H1 (cell line): ENCODE measurements at regions not wholly inside any gene's neighbourhood (a gene's known extent, or its start where the extent isn't known, plus 50 kb on each side); places are given as distances from the start of the nearest gene placed in this dataset.

Experiments
- GABPA ChIP-seq: IDR thresholded peaks from 2 replicates; pipeline ENCODE4 v1.6.1; 2011; ENCODE audit warnings: mild to moderate bottlenecking, low read length, moderate library complexity, borderline replicate concordance; ENCODE audit not compliant: insufficient read depth
- MAFK ChIP-seq: IDR thresholded peaks from 2 replicates; pipeline ENCODE4 v1.6.1; 2012; ENCODE audit warnings: low read depth, mild to moderate bottlenecking, improper control_type of control experiment, low read length
- SRF ChIP-seq: IDR thresholded peaks from 2 replicates; pipeline ENCODE4 v1.6.1; 2011; ENCODE audit warnings: mild to moderate bottlenecking, low read depth, low read length, moderate library complexity
- TAF1 ChIP-seq: IDR thresholded peaks from 2 replicates; pipeline ENCODE4 v1.6.1; 2011; ENCODE audit warnings: mild to moderate bottlenecking, low read depth, low read length
- TF ChIP-seq, protein P1 (sequence below), 3 experiments: IDR thresholded peaks; 1 replicate in 2 of 3; 2 replicates in 1 of 3; pipeline versions ENCODE4 v1.5.1 to v1.6.1; 2011; ENCODE audit warnings: low read length in 3 of 3, mild to moderate bottlenecking in 3 of 3, inconsistent platforms in 2 of 3, low read depth in 1 of 3, moderate library complexity in 1 of 3; ENCODE audit not compliant: insufficient read depth in 1 of 3; ENCODE audit errors: control extremely low read depth in 1 of 3

DNA sequence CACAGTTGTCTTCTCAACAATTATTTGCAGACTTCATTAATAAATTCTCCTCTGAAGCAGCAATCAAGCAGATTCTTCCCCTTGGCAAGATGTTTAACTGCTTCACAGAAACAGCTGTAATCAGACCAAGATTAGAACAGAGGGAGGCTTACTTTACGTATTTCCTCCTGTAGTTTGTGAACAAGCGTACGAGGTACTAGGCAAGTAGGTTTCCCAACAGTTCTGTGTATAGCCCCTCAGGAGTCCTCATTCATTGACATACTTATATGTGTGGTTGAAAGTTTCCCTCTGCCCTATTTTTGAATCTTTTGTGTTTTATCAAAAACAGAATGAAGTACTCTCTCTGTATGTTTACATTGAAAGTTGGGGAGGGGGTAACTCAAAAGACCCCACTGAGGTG lies 128.0 kb downstream of the SPATA31D1 start (continued):
- TF ChIP-seq, protein P1, sequence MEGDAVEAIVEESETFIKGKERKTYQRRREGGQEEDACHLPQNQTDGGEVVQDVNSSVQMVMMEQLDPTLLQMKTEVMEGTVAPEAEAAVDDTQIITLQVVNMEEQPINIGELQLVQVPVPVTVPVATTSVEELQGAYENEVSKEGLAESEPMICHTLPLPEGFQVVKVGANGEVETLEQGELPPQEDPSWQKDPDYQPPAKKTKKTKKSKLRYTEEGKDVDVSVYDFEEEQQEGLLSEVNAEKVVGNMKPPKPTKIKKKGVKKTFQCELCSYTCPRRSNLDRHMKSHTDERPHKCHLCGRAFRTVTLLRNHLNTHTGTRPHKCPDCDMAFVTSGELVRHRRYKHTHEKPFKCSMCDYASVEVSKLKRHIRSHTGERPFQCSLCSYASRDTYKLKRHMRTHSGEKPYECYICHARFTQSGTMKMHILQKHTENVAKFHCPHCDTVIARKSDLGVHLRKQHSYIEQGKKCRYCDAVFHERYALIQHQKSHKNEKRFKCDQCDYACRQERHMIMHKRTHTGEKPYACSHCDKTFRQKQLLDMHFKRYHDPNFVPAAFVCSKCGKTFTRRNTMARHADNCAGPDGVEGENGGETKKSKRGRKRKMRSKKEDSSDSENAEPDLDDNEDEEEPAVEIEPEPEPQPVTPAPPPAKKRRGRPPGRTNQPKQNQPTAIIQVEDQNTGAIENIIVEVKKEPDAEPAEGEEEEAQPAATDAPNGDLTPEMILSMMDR (IDR thresholded peaks at IDR 0.05; ENCODE audit: control extremely low read depth in 1 of 3, insufficient read depth in 1 of 3, low read depth in 1 of 3, low read length in 3 of 3) = no peak
- TF ChIP-seq SRF (no peak), GABPA (no peak), MAFK (no peak), TAF1 (no peak)
